HepG2 (cell line): ENCODE measurements at regions not wholly inside any gene's neighbourhood (a gene's known extent, or its start where the extent isn't known, plus 50 kb on each side); places are given as distances from the start of the nearest gene placed in this dataset.

Experiments used
- EP300 ChIP-seq, 3 experiments: sonication (generic) in 1 of 3; formaldehyde crosslinking in 1 of 3; IDR thresholded peaks; 2 replicates each; pipeline versions ENCODE4 v1.5.1 to v1.6.1; 2011 to 2020; ENCODE audit warnings: low read depth in 2 of 3, low read length in 2 of 3, borderline replicate concordance in 1 of 3, improper control_type of control experiment in 1 of 3, mild to moderate bottlenecking in 1 of 3, missing genetic modification reagents in 1 of 3, moderate library complexity in 1 of 3
- ESRRA ChIP-seq: sonication (generic); formaldehyde crosslinking; IDR thresholded peaks from 2 replicates; pipeline ENCODE4 v1.5.1; 2020; ENCODE audit warnings: mild to moderate bottlenecking, low read depth, missing genetic modification reagents
- JUND ChIP-seq: sonication (generic); formaldehyde crosslinking; IDR thresholded peaks from 2 replicates; pipeline ENCODE4 v1.8.0; 2022; ENCODE audit warnings: mild to moderate bottlenecking, missing genetic modification reagents
- KLF16 ChIP-seq, 2 experiments: sonication (generic) in 1 of 2; formaldehyde crosslinking in 1 of 2; IDR thresholded peaks; 2 replicates each; pipeline versions ENCODE4 v1.6.1 to v1.8.0; 2016 to 2023; ENCODE audit warnings: missing genetic modification reagents in 2 of 2, missing compliant biosample characterization in 1 of 2
- MYNN ChIP-seq: sonication (generic); formaldehyde crosslinking; IDR thresholded peaks from 2 replicates; pipeline ENCODE4 v1.4.0; 2020; ENCODE audit warnings: mild to moderate bottlenecking, low read depth, missing genetic modification reagents
- ZNF350 ChIP-seq: sonication (generic); formaldehyde crosslinking; IDR thresholded peaks from 2 replicates; pipeline ENCODE4 v1.4.0; 2020; ENCODE audit warnings: mild to moderate bottlenecking, low read depth, missing genetic modification reagents, borderline replicate concordance
- TF ChIP-seq, protein P1 (sequence below): sonication (generic); formaldehyde crosslinking; IDR thresholded peaks from 2 replicates; pipeline ENCODE4 v1.5.0; 2020; ENCODE audit warnings: mild to moderate bottlenecking, missing genetic modification reagents, moderate library complexity

DNA sequence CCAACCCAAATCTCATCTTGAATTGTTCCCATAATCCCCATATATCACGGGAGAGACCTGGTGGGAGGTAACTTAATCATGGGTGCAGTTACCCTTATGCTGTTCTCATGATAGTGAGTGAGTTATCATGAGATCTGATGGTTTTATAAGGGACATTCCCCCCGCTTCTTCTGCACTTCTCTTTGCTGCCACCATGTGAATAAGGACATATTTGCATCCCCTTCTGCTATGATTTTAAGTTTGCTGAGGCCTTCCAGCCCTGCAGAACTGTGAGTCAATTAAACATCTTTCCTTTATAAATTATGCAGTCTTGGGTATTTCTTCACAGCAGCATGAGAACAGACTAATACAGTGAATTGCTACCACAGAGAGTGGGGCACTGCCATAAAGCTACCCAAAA is 179.1 kb downstream of the LRIG3 start:
- TF ChIP-seq ZNF350 (no peak), KLF16 (CRISPR knock-in tag; IDR thresholded peaks at IDR 0.05) (no peak), JUND (CRISPR knock-in tag) (no peak), MYNN (CRISPR knock-in tag) (no peak), EP300 (IDR thresholded peaks at IDR 0.05; ENCODE audit: low read depth in 2 of 2, low read length in 2 of 2) (no peak), EP300 (CRISPR knock-in tag; IDR thresholded peaks at IDR 0.05; ENCODE audit: borderline replicate concordance) (no peak), ESRRA (no peak)
- TF ChIP-seq, protein P1, sequence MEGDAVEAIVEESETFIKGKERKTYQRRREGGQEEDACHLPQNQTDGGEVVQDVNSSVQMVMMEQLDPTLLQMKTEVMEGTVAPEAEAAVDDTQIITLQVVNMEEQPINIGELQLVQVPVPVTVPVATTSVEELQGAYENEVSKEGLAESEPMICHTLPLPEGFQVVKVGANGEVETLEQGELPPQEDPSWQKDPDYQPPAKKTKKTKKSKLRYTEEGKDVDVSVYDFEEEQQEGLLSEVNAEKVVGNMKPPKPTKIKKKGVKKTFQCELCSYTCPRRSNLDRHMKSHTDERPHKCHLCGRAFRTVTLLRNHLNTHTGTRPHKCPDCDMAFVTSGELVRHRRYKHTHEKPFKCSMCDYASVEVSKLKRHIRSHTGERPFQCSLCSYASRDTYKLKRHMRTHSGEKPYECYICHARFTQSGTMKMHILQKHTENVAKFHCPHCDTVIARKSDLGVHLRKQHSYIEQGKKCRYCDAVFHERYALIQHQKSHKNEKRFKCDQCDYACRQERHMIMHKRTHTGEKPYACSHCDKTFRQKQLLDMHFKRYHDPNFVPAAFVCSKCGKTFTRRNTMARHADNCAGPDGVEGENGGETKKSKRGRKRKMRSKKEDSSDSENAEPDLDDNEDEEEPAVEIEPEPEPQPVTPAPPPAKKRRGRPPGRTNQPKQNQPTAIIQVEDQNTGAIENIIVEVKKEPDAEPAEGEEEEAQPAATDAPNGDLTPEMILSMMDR (CRISPR knock-in tag) = 0 out of 2 replicates have a peak, but pooled peaks have one; percentile 4
